Gastrocnemius medialis (tissue), 4 donors: ENCODE measurements at regions not wholly inside any gene's neighbourhood (a gene's known extent, or its start where the extent isn't known, plus 50 kb on each side); places are given as distances from the start of the nearest gene placed in this dataset.

ENCODE experiments used
- ATAC-seq, 2 donors: fragments of 150-250 bp; one replicate each; pipeline ENCODE4 v1.9.1; 2016
- DNase-seq, 2 donors: peaks; one replicate each; pipeline ENCODE4 v3.0.0-alpha.2; 2019
- H3K27ac ChIP-seq, 4 donors: fragments of 200-600 bp; sonication (generic); 1 replicate in 1 of 4; 2 replicates in 3 of 4; pipeline ENCODE4 v1.5.1; 2016 to 2018; ENCODE audit warnings: mild to moderate bottlenecking in 2 of 4, moderate library complexity in 1 of 4
- H3K27me3 ChIP-seq, 3 donors: fragments of 200-600 bp; sonication (generic) in 2 of 3; 1 replicate in 1 of 3; 2 replicates in 2 of 3; pipeline versions ENCODE4 v1.5.1 to v1.6.0; 2016 to 2019; ENCODE audit warnings: mild to moderate bottlenecking in 1 of 3, moderate library complexity in 1 of 3
- H3K36me3 ChIP-seq, 2 donors: fragments of 200-600 bp; sonication (generic) in 1 of 2; one replicate each; pipeline ENCODE4 v1.5.1; 2017 to 2018
- H3K4me1 ChIP-seq, 2 donors: fragments of 200-600 bp; sonication (generic) in 1 of 2; one replicate each; pipeline ENCODE4 v1.5.1; 2016 to 2017; ENCODE audit warnings: mild to moderate bottlenecking in 2 of 2
- H3K4me3 ChIP-seq, 4 donors: fragments of 200-600 bp; sonication (generic) in 3 of 4; 1 replicate in 1 of 4; 2 replicates in 3 of 4; pipeline ENCODE4 v1.5.1; 2016 to 2019; ENCODE audit warnings: mild to moderate bottlenecking in 2 of 4
- H3K9me3 ChIP-seq, 3 donors: fragments of 200-600 bp; sonication (generic) in 2 of 3; 1 replicate in 1 of 3; 2 replicates in 2 of 3; pipeline ENCODE4 v1.5.1; 2016 to 2019
- POLR2A ChIP-seq, 2 donors: fragments of 450-650 bp; IDR thresholded peaks; one replicate each; pipeline ENCODE4 v1.6.1; 2017; ENCODE audit warnings: antibody characterized with exemption in 2 of 2, mild to moderate bottlenecking in 2 of 2, moderate library complexity in 2 of 2
- in situ Hi-C, 4 donors: fragments of 200-750 bp; cut with MboI; loops; one replicate each; pipeline versions ENCODE4 v1.15.0 to v1.8.0; 2017; ENCODE audit warnings: low sequenced_read_pairs in 4 of 4
- intact Hi-C: fragments of 100-400 bp; cut with DNase I; formaldehyde crosslinking; loops from one replicate; pipeline ENCODE4 v1.15.1; 2023; ENCODE audit warnings: low total_unique reads
- TF ChIP-seq, protein P1 (sequence below), 5 experiments: fragments of 450-650 bp in 3 of 5; fragments of 200-600 bp in 2 of 5; sonication (generic) in 2 of 5; IDR thresholded peaks in 4 of 5; conservative IDR thresholded peaks in 1 of 5; 1 replicate in 4 of 5; 2 replicates in 1 of 5; pipeline ENCODE4 v1.5.1; 2016 to 2019; ENCODE audit warnings: antibody characterized with exemption in 5 of 5, mild to moderate bottlenecking in 3 of 5, moderate library complexity in 3 of 5

GRCh38 chr10:64813391-64813790, 1292.2 kb downstream of the REEP3 start:
- in situ Hi-C loops (no loop called here), intact Hi-C loops (no loop called here)
- Histone ChIP-seq H3K27ac (no peak overlapping the region), H3K4me1 (no peaks in the 10 kb centered on the region), H3K27me3 (no peaks in the 10 kb centered on the region), H3K36me3 (no peaks in the 10 kb centered on the region), H3K9me3 (no peaks in the 10 kb centered on the region), H3K4me3 (no peak overlapping the region)
- DNase-seq (no peak), ATAC-seq (no peak)
- TF ChIP-seq POLR2A (IDR thresholded peaks at IDR 0.05), result no peak
- TF ChIP-seq, protein P1, sequence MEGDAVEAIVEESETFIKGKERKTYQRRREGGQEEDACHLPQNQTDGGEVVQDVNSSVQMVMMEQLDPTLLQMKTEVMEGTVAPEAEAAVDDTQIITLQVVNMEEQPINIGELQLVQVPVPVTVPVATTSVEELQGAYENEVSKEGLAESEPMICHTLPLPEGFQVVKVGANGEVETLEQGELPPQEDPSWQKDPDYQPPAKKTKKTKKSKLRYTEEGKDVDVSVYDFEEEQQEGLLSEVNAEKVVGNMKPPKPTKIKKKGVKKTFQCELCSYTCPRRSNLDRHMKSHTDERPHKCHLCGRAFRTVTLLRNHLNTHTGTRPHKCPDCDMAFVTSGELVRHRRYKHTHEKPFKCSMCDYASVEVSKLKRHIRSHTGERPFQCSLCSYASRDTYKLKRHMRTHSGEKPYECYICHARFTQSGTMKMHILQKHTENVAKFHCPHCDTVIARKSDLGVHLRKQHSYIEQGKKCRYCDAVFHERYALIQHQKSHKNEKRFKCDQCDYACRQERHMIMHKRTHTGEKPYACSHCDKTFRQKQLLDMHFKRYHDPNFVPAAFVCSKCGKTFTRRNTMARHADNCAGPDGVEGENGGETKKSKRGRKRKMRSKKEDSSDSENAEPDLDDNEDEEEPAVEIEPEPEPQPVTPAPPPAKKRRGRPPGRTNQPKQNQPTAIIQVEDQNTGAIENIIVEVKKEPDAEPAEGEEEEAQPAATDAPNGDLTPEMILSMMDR (IDR thresholded peaks at IDR 0.05 in 4 of 5, conservative IDR thresholded peaks at IDR 0.05 in 1 of 5), result no peak

GRCh38 chr10:64814201-64814600, 1293.0 kb downstream of the REEP3 start:
- Histone ChIP-seq H3K36me3 (no peaks in the 10 kb centered on the region), H3K27me3 (no peaks in the 10 kb centered on the region), H3K4me3 (no peak overlapping the region), H3K9me3 (no peaks in the 10 kb centered on the region), H3K27ac (no peak overlapping the region), H3K4me1 (no peaks in the 10 kb centered on the region)
- intact Hi-C loops, result no loop called here
- DNase-seq, result no peak
- TF ChIP-seq, protein P1 (IDR thresholded peaks at IDR 0.05 in 4 of 5, conservative IDR thresholded peaks at IDR 0.05 in 1 of 5), result no peak
- no peak for TF ChIP-seq POLR2A (IDR thresholded peaks at IDR 0.05)
- ATAC-seq, result no peak
- in situ Hi-C loops, result no loop called here

- H3K9me3 ChIP-seq, result no peaks in the 10 kb centered on the region
- intact Hi-C loops (no loop called here), in situ Hi-C loops (no loop called here)
- no peak for ATAC-seq
- no peak overlapping the region for H3K4me3 ChIP-seq
- no peaks in the 10 kb centered on the region for H3K4me1 ChIP-seq
- DNase-seq, result no peak
- H3K36me3 ChIP-seq, result no peaks in the 10 kb centered on the region
- TF ChIP-seq, protein P1 (IDR thresholded peaks at IDR 0.05 in 4 of 5, conservative IDR thresholded peaks at IDR 0.05 in 1 of 5), result no peak
- TF ChIP-seq POLR2A (IDR thresholded peaks at IDR 0.05), result no peak
- no peaks in the 10 kb centered on the region for H3K27me3 ChIP-seq
- H3K27ac ChIP-seq, result no peak overlapping the region
Measured at GRCh38 chr10:64829888-64830412, 1308.7 kb downstream of the REEP3 start.

- intact Hi-C loops, result no loop called here
- Histone ChIP-seq H3K4me3 (no peak overlapping the region), H3K4me1 (no peaks in the 10 kb centered on the region), H3K9me3 (no peaks in the 10 kb centered on the region), H3K27ac (no peak overlapping the region), H3K27me3 (no peaks in the 10 kb centered on the region), H3K36me3 (no peaks in the 10 kb centered on the region)
- ATAC-seq (no peak), DNase-seq (no peak)
- in situ Hi-C loops, result no loop called here
- TF ChIP-seq, protein P1 (IDR thresholded peaks at IDR 0.05 in 4 of 5, conservative IDR thresholded peaks at IDR 0.05 in 1 of 5), result no peak
- no peak for TF ChIP-seq POLR2A (IDR thresholded peaks at IDR 0.05)
Measured at GRCh38 chr10:64830869-64831268, 1309.7 kb downstream of the REEP3 start.

- DNase-seq (no peak), ATAC-seq (no peak)
- Histone ChIP-seq H3K27ac (no peak overlapping the region), H3K4me1 (no peaks in the 10 kb centered on the region), H3K27me3 (no peaks in the 10 kb centered on the region), H3K4me3 (no peak overlapping the region), H3K9me3 (no peaks in the 10 kb centered on the region), H3K36me3 (no peaks in the 10 kb centered on the region)
- in situ Hi-C loops (no loop called here), intact Hi-C loops (no loop called here)
- TF ChIP-seq POLR2A (IDR thresholded peaks at IDR 0.05), result no peak
- TF ChIP-seq, protein P1 (IDR thresholded peaks at IDR 0.05 in 4 of 5, conservative IDR thresholded peaks at IDR 0.05 in 1 of 5), result no peak
Measured at GRCh38 chr10:64840341-64840740, 1319.1 kb downstream of the REEP3 start.
